Rectal smooth muscle tissue (tissue), 1 donor: ENCODE measurements at regions not wholly inside any gene's neighbourhood (a gene's known extent, or its start where the extent isn't known, plus 50 kb on each side); places are given as distances from the start of the nearest gene placed in this dataset.
"Not testable (repeated sequence)": the region's sequence is repeated elsewhere in the genome, so short reads cannot be mapped to it uniquely, and the experiment has no call there.

Experiments used
- H3K27ac ChIP-seq: one replicate; pipeline ENCODE4 v1.7.0; 2013; ENCODE audit warnings: low read depth, low read length, inconsistent platforms
- H3K27me3 ChIP-seq: one replicate; pipeline ENCODE4 v1.7.0; 2013; ENCODE audit warnings: low read length; ENCODE audit not compliant: control insufficient read depth, insufficient read depth
- H3K36me3 ChIP-seq: one replicate; pipeline ENCODE4 v1.7.0; 2013; ENCODE audit warnings: low read length; ENCODE audit not compliant: control insufficient read depth, insufficient read depth
- H3K4me1 ChIP-seq: one replicate; pipeline ENCODE4 v1.7.0; 2013; ENCODE audit warnings: low read length; ENCODE audit not compliant: control insufficient read depth, insufficient read depth
- H3K4me3 ChIP-seq: one replicate; pipeline ENCODE4 v1.7.0; 2013; ENCODE audit warnings: low read length
- H3K9ac ChIP-seq: one replicate; pipeline ENCODE4 v1.7.0; 2013; ENCODE audit warnings: low read length

DNA sequence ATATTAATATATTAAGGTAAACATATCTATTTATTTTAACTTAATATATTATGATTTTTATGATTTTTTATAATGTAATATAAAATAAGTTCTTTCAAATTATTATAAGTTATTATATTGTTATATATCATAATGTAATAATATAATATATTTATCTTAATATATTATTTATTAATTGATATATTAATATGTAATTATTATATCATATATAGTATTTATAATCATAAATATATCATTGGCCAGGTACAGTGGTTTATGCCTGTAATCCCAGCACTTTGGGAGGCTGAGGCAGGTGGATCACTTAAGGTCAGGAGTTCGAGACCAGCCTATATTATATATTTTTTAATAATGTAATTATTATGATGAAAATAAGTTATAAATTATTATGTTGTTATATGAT, 118.1 kb downstream of the MPP7 start:
- Histone ChIP-seq H3K36me3 (no peaks in the 10 kb centered on the region), H3K4me1 (no peaks in the 10 kb centered on the region), H3K27me3 (no peaks in the 10 kb centered on the region), H3K27ac (no peak overlapping the region), H3K4me3 (no peak overlapping the region), H3K9ac (no peak overlapping the region)

DNA sequence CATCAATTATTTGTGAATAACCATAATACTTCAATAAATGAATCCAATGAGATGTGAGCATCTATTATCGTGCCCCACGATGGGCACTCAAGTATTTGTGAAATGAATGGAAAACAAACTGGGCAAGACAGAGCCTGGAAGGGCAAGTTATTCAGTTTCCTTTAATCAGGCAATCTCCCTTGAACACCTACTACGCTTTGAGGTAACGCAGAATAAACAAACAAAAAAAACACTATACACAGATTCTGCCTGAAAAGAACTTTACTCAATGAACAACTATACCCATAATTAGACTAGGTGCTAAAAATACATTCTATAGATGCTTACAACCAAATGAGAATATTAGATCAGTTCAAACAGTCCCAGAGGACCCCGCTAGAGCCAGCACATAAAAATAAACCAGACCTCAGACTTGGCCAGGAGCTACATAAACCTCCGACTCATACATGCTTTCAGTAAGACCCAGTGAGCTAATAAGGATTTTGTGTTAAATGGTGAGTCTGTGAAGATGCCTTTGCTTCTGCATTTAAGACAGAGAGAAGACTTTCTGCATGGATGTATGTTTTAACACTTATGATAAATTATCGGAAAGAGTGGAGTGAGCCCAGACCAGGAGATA, 121.3 kb downstream of the MPP7 start:
- no peak overlapping the region for H3K9ac ChIP-seq
- no peaks in the 10 kb centered on the region for H3K27me3 ChIP-seq
- H3K36me3 ChIP-seq = no peaks in the 10 kb centered on the region
- no peak overlapping the region for H3K4me3 ChIP-seq
- peaks cover 3% of the 10 kb centered on the region for H3K4me1 ChIP-seq
- no peak overlapping the region for H3K27ac ChIP-seq

DNA sequence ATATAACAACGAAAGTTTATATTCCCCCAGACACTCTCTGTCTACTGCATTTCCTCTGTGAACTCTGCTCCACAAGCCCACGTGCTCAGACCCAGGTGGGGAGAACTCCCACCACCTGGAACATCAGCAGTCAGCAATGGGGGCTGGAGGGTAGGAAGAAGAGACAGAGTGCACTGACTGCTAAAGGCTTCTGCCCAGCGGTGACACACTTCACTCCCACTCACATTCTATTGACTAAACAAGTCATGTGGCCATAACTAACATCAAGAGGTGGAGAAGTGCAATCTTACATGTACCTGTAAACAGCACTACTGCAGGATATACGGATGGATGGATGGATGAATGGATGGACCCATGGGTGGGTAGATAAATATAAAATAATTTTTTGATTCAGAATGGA, 122.2 kb downstream of the MPP7 start:
- H3K27ac ChIP-seq = no peak overlapping the region
- H3K9ac ChIP-seq = no peak overlapping the region
- H3K4me1 ChIP-seq = peaks cover 3% of the 10 kb centered on the region
- no peak overlapping the region for H3K4me3 ChIP-seq
- H3K36me3 ChIP-seq = no peaks in the 10 kb centered on the region
- H3K27me3 ChIP-seq = no peaks in the 10 kb centered on the region

DNA sequence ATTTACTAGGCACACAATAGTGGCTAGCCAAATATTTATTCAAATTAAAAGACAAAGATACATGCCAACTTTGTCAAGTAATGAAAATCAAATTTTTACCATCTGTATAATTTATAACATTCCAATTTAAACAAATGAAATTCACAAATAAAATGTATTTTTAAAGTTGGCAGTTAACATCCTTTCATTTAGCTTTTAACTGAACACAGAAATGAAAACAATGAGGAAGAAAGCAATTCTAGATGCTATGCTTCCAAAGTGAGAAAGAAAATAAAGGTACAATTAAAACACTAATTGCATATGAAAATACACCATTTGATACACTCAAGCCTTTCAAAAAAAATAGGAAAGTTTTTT, 123.1 kb downstream of the MPP7 start:
- Histone ChIP-seq H3K4me1 (peaks cover 3% of the 10 kb centered on the region), H3K27me3 (no peaks in the 10 kb centered on the region), H3K4me3 (no peak overlapping the region), H3K27ac (no peak overlapping the region), H3K9ac (no peak overlapping the region), H3K36me3 (no peaks in the 10 kb centered on the region)

DNA sequence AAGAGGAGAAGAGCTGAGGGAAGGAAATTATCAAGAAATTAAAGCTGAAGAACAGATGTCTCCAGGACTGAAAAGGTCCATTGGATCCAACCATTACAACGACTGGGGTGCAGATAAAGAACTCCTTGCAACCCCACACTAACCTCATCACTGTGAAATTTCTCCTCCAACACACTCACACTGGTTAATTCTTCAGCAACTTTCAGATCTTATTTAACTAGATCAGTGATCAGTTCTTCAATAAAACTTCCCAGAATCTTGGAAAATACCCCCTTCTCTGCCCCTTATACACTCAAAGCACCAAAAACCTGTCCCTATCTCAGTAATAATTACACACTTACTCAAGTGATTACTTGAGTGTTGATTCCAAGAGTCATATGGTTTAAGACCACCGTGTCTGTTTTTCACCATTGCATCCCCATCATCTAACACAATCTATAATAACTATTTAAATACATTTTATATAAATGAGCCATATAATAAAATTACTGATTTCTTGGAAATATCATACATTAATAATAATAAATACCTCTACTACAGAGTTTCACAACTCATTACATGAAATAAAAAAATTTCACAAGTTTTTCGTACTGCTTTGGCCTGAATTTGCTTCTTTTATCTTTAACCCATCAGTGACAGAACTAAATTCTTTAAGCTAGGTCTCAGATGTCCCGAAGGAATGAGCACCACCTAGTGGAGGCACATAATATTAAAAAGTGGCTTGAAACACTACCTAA, 123.7 kb downstream of the MPP7 start:
- Histone ChIP-seq H3K27me3 (no peaks in the 10 kb centered on the region), H3K27ac (no peak overlapping the region), H3K4me1 (peaks cover 3% of the 10 kb centered on the region), H3K4me3 (no peak overlapping the region), H3K9ac (no peak overlapping the region), H3K36me3 (no peaks in the 10 kb centered on the region)

DNA sequence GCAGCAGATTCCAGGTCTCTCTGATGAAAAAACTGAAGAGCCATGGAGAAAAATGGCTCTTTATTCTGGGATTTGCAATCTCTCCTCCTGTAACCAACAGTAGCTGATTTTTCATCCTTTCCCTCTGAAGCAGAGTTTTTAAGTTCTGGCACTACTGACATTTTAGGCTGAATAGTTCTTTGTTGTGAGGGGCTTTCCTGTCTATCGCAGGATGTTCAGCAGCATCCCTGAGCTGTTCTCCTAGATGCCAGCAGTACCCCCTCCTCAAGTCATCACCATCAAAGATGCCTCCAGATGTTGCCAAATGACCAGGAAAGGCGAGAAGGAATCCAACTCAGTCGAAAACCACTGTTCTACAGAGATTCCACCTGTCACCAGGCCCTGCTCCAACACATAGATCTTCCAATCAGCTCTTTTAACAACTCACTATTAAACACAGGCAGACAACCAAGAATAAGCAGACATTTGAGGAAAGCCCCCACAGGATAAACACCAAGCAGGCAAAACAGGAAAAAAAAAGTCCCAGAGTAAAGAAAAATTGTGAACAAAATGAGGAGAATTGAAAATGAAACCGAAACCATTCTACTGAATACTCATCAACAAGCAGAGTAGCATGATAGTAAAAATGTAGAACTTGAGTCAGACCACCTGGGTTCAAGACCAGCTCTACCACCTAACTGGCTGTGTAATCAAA, 124.8 kb downstream of the MPP7 start:
- no peak overlapping the region for H3K9ac ChIP-seq
- H3K27me3 ChIP-seq = no peaks in the 10 kb centered on the region
- H3K36me3 ChIP-seq = no peaks in the 10 kb centered on the region
- H3K4me1 ChIP-seq = peaks cover 3% of the 10 kb centered on the region
- peak overlapping the region; percentile 37 for H3K4me3 ChIP-seq
- H3K27ac ChIP-seq = peak overlapping the region; percentile 48

DNA sequence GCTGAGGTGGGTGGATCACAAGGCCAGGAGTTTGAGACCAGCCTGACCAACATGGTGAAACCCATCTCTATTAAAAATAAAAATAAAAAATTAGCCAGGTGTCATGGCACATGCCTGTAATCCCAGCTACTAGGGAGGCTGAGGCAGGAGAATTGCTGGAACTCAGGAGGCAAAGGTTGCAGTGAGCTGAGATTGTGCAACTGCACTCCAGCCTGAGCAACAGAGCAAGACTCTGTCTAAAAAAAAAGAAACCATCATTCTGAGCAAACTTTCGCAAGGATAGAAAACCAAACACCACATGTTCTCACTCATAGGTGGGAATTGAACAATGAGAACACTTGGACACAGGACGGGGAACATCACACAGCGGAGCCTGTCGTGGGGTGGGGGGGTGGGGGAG, 126.4 kb downstream of the MPP7 start:
- H3K4me3 ChIP-seq, H3K9ac ChIP-seq, H3K27ac ChIP-seq, H3K4me1 ChIP-seq, H3K36me3 ChIP-seq, H3K27me3 ChIP-seq: not testable (repeated sequence)

DNA sequence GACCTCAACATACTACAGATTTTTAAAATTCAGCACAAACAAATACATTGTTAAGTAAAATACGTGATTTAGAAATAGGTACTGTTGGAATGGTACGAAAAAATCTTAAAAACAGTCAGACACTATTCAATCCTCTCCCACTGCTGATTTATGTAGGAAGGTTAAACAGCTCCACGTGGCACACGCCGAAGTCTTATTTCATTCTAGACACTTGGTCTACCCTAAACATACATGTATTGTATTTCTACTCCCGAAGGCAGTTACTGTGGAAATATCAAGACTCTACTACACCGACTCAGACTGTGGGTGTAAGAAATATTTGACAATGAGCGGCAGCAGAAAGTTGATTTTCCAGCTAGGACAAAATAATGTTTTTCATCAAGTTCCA, 130.6 kb downstream of the MPP7 start:
- no peak overlapping the region for H3K4me3 ChIP-seq
- H3K27ac ChIP-seq = no peak overlapping the region
- no peaks in the 10 kb centered on the region for H3K27me3 ChIP-seq
- H3K9ac ChIP-seq = no peak overlapping the region
- H3K36me3 ChIP-seq = no peaks in the 10 kb centered on the region
- no peaks in the 10 kb centered on the region for H3K4me1 ChIP-seq

DNA sequence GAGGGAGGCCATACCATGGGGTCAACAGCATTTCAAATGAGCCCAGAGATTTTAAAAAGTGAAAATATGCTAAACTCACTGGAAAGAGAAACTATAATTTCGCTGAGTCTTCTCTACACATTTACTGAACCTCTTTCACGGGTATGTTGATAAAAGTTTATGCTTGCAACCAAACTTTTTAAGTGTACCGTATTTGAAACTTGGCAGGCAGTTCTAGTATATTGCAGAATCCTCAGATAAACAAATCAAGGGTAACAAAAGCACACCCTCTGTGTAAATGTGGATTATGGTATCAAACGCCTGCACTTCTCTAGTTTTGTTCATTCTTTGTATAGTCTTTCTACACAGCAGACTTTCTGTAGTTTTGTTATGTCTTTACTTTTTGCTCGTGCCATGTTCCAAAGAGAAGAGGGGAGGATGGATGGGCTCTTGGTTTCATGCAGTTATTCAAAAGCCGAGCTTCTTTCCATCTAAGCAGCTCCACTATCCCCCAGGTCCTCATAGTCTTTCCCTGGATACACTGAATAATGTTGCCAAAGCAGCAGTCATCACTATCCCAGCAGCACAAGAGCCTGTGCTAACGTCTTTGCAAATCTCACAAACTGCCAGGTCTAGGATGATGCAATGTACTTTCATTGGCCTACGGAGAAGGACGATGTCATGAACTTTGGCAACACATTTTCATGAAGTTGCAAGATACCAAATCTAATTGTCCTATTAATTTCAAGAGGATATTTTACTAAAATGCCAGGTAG, 131.2 kb downstream of the MPP7 start:
- H3K36me3 ChIP-seq = no peaks in the 10 kb centered on the region
- H3K4me1 ChIP-seq = no peaks in the 10 kb centered on the region
- no peak overlapping the region for H3K27ac ChIP-seq
- no peaks in the 10 kb centered on the region for H3K27me3 ChIP-seq
- no peak overlapping the region for H3K9ac ChIP-seq
- H3K4me3 ChIP-seq = no peak overlapping the region

DNA sequence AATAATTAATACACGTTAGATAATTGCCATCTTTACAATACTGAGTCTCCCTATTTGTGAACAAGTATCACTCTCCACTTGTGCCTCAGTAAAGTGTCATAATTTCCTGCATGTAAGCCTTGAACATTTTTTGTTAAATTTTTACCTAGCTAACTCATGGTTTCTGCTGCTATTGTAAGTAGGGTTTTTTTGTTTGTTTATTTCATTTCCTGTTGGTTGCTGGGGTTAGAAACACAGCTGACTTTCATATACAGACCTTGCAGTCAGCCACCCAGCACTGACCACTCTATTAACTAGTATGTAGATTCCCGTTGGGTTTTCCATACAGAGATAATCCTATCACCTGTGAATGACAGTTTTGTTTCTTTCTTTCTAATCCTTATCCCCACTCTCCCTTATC, 133.3 kb downstream of the MPP7 start:
- Histone ChIP-seq H3K9ac (no peak overlapping the region), H3K4me1 (no peaks in the 10 kb centered on the region)

DNA sequence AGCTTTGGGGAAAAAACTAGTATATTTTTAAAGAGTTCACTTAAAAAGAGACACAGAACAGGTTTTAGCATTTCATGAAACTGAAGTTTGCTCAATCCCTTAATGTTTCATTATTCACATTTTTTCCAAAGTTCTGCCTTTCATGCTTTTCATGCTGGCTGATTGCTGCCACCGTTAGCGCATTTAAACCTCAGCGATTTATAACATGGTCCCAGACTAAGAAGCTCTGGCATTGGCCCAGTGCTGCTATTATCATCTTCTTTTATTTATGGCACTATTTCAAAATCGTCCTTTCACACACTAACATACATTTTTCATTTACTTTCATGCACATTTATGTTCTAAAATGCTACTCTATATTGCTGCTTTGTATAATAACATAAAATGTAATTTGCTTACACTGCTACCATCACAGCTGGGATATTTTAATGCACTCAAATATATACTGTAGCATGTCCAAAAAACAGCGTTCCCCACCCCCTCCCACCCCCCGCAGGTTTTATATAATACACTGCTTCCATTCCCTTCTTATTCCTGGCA, 141.9 kb downstream of the MPP7 start:
- Histone ChIP-seq H3K27ac (no peak overlapping the region), H3K36me3 (no peaks in the 10 kb centered on the region), H3K27me3 (no peaks in the 10 kb centered on the region), H3K4me1 (no peaks in the 10 kb centered on the region), H3K4me3 (no peak overlapping the region), H3K9ac (no peak overlapping the region)

More for the DNA sequence above, 133.3 kb downstream of the MPP7 start:
- no peaks in the 10 kb centered on the region for H3K27me3 ChIP-seq
- H3K27ac ChIP-seq = no peak overlapping the region
- H3K36me3 ChIP-seq = no peaks in the 10 kb centered on the region
- no peak overlapping the region for H3K4me3 ChIP-seq

DNA sequence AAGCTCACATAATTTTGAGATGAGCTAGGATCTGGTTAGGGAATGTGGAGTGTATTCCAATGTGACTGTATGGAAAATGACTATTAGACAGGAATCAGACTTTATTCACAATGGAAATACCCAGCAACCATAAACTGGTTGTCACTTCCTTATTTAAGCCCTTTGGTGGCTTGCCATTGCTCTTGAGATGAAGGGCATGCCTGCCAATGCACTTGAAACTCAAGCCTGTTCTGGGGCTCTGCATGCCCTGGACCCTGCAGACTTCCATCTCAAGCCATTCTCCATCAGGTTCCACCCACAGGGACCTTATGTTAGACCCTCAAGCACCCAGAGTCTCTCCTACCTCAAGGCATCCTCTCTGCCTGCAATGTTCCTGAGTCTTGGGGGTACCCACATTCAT, 145.5 kb downstream of the MPP7 start:
- Histone ChIP-seq H3K27me3 (no peaks in the 10 kb centered on the region), H3K4me3 (no peak overlapping the region), H3K36me3 (no peaks in the 10 kb centered on the region), H3K27ac (no peak overlapping the region), H3K9ac (no peak overlapping the region), H3K4me1 (no peaks in the 10 kb centered on the region)
